GM19043 (cell line): ENCODE measurements at regions not wholly inside any gene's neighbourhood (a gene's known extent, or its start where the extent isn't known, plus 50 kb on each side); places are given as distances from the start of the nearest gene placed in this dataset.
"Not testable (repeated sequence)": the region's sequence is repeated elsewhere in the genome, so short reads cannot be mapped to it uniquely, and the experiment has no call there.

Experiments used
- ATAC-seq: cut with Tn5 transposase; IDR thresholded peaks from one replicate; pipeline ENCODE4 v1.9.1; 2021; ENCODE audit warnings: low read depth; ENCODE audit not compliant: unreplicated experiment

DNA sequence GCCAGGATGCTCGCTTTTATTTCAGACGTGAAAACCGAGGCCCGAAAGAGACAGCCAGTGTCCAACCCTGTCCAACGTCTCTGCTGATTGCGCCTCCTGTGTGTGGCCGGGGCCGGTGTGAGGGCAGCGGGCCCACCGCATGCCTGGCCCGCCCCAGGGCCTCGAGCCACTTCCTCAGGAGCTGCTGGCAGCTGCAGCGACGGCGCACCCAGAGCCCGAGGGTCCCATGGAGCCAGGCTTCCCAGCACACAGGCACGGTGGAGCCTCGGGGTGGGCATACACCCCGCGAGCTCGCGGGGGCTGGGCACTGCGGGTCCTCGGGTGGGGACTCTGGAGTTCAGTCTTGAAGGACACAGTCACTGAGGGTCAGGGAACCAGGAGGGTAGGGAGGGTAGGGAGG, 320.5 kb upstream of the PLGLB1 start:
- not testable (repeated sequence) for ATAC-seq

DNA sequence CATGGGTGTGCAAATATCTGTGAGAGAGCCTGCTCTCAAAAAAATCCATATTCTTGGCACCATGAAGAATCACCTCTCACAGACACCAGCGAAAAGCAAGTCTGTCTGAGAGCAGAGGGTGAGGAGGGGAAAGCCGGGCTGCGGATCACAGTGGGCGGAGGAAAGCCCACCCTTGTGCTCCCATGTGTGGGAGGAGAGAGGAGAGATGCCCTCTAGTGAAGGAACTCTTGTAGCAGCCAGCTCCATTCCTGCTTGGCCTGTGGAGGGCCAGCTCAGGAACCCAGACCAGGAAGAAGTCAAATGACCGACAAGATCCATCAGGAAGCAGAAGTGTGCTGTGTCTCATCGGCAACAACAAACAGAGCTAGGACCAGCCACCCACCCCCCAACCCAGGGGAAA, 321.7 kb upstream of the PLGLB1 start:
- not testable (repeated sequence) for ATAC-seq

- ATAC-seq: not testable (repeated sequence)
These were observed 323.6 kb upstream of the PLGLB1 start for GRCh38 chr2:87345283-87345682.

DNA sequence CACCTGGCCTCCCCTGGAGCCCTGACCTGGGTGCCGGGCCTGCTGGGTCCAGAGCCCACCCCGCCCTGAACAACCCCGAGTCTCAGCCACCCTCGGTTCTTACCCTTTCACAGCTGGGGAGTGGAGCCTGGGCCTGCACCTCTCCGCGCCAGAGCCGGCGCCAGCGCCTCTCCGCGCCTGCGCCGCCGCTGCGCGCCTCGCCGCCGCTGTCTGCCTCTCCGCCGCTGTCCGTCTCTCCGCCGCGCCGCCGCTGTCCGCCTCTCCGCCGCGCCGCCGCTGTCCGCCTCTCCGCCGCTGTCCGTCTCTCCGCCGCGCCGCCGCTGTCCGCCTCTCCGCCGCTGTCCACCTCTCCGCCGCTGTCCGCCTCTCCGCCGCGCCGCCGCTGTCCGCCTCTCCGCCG, 326.9 kb upstream of the PLGLB1 start:
- not testable (repeated sequence) for ATAC-seq

DNA sequence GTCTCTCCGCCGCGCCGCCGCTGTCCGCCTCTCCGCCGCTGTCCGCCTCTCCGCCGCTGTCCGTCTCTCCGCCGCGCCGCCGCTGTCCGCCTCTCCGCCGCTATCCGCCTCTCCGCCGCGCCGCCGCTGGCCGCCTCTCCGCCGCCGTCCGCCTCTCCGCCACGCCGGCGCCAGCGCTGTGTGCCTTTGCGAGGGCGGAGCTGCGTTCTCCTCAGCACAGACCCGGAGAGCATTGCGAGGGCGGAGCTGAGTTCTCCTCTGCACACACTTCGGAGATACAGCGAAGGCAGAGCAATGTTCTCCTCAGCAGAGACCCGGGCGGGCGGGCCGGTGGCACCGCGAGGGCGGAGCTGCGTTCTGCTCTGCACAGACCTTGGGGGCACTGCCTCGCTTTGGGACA, 327.4 kb upstream of the PLGLB1 start:
- ATAC-seq: not testable (repeated sequence)

DNA sequence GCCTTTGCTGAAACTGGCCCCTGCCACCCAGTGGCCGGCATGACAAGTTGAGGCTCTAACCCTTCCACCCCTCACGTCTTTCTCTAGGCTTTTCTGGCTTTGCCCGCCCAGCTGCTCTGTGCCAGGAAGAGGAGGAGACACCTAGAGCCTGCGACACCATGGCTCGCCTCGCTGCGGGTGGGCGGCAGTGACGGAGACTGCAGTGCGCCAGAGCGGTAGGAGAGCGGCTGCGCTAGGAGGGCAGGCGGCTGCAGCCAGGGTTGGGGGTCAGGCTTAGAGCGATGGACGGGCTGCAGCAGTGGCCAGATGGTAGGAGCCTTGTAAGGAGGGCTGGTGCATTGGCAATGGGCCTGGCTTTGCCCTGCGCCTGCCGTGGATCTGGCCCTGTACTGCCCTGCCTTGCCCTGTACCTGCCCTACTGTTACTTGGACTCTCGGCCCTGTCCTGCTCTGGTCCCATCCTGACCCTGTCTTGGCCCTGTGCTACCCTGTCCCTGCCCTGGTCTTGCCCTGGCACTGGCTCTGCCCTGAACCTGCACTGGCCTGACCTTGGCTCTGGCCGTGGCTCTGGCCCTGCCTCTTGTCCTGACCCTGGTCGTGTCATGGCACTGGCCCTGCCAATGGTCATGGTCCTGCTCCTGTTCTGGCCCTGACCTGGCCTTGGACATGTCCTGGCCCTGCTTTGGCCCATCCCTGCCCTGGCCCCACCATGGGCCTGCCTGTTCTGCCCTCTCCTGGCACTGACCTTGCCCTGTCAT, 330.7 kb upstream of the PLGLB1 start:
- not testable (repeated sequence) for ATAC-seq

GRCh38 chr2:87353408-87353807, 331.8 kb upstream of the PLGLB1 start:
- ATAC-seq: not testable (repeated sequence)

- not testable (repeated sequence) for ATAC-seq
These were observed 332.5 kb upstream of the PLGLB1 start for GRCh38 chr2:87354102-87354501.

GRCh38 chr2:87360250-87360649, 338.6 kb upstream of the PLGLB1 start:
- ATAC-seq: not testable (repeated sequence)

- not testable (repeated sequence) for ATAC-seq
These were observed 339.3 kb upstream of the PLGLB1 start for GRCh38 chr2:87360927-87361326.

- ATAC-seq: not testable (repeated sequence)
These were observed 340.2 kb upstream of the PLGLB1 start for GRCh38 chr2:87361805-87362204.

- not testable (repeated sequence) for ATAC-seq
These were observed 342.7 kb upstream of the PLGLB1 start for GRCh38 chr2:87364379-87364778.

DNA sequence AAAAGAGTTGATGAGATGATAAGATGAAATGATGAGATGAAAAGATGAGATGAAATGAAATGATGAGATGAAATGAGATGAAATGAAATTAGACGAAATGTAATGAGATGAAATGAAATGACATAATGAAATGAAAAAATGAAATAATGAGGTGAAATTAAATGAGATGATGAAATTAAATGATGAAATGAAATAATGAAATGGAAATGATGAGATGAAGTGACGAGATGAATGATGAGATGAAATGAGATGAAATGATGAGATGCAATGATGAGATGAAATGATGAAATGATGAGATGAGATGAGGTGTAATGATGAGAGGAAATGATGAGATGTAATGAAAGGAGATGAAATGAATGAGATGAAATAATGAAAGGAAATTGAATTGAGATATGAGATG, 343.4 kb upstream of the PLGLB1 start:
- ATAC-seq: not testable (repeated sequence)

- not testable (repeated sequence) for ATAC-seq
These were observed 361.8 kb upstream of the PLGLB2 start for GRCh38 chr2:87386063-87386560.

GRCh38 chr2:87395784-87396183, 352.1 kb upstream of the PLGLB2 start:
- ATAC-seq: not testable (repeated sequence)

DNA sequence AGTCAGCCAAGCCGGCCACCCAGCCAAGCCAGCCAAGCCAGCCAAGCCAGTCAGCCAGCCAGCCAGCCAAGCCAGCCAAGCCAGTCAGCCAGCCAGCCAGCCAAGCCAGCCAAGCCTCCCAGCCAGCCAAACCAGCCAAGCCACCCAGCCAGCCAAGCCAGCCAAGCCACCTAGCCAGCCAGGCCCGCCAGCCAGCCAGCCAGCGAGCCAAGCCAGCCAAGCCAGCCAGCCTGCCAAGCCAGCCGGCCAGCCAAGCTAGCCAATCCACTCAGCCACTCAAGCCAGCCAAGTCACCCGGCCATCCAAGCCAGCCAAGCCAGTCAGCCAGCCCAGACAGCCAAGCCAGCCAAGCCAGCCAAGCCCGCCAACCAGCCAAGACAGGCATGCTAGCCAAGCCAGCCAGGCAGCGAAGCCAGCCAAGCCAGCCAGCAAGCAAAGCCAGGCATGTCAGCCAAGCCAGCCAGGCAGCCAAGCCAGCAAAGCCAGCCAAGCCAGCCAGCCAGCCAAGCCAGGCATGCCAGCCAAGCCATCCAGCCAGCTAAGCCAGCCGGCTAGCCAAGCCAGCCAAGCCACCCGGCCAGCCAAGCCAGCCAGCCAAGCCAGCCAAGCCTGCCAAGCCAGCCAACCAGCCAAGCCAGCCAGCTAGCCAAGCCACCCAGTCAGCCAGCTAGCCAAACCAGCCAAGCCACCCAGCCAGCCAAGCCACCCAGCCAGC, 351.2 kb upstream of the PLGLB2 start:
- not testable (repeated sequence) for ATAC-seq

- not testable (repeated sequence) for ATAC-seq
These were observed 350.4 kb upstream of the PLGLB2 start for GRCh38 chr2:87397276-87398065.

DNA sequence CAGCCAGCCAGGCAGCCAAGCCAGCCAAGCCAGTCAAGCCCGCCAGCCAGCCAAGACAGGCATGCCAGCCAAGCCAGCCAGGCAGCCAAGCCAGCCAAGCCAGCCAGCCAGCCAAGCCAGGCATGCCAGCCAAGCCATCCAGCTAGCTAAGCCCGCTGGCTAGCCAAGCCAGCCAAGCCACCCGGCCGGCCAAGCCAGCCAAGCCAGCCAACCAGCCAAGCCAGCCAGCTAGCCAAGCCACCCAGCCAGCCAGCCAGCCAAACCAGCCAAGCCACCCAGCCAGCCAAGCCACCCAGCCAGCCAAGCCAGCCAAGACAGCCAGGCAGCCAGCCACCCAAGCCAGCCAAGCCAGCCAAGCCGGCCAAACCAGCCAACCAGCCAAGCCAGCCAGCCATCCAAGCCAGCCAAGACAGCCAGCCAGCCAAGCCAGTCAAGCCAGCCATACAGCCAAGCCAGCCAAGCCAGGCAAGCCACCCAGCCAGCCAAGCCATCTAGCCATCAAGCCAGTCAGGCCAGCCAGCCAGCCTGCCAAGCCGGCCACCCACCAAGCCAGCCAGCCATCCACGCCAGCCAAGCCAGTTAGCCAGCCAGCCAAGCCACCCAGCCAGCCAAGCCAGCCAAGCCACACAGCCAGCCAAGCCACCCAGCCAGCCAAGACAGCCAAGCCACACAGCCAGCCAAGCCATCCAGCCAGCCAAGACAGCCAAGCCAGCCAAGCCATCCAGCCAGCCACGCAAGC, 349.2 kb upstream of the PLGLB2 start:
- ATAC-seq: not testable (repeated sequence)

DNA sequence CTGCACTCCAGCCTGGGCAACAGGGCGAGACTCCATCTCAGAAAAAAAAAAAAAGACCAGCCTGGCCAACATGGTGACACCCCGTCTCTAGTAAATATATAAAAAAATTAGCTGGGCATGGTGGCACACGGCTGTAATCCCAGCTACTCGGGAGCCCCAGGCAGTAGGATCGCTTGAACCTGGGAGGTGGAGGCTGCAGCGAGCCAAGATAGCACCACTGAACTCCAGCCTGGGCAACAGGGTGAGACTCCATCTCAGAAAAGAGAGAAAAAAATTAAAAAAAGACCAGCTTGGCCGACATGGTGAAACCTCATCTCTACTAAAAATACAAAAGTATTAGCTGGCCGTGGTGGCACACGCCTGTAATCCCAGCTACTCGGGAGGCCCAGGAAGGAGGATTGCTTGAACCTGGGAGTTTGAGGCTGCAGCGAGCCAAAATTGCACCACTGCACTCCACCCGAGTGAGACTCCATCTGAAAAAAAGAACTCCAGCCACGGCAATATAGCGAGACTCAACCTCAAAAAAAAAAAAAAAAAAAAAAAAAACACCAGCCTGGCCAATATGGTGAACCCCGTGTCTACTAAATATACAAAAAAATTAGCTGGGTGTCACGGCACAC, 346.1 kb upstream of the PLGLB2 start:
- ATAC-seq: no peak

- ATAC-seq: no peak
These were observed 344.1 kb upstream of the PLGLB2 start for GRCh38 chr2:87403893-87404175.
